ENCODE measurements at regions not wholly inside any gene's neighbourhood (a gene's known extent, or its start where the extent isn't known, plus 50 kb on each side); places are given as distances from the start of the nearest gene placed in this dataset.

- Histone ChIP-seq H3K4me3 (ENCODE audit: low read length) (no peak overlapping the region), H3K27me3 (ENCODE audit: control insufficient read depth in 1 of 2, insufficient read depth in 2 of 2, low read length in 2 of 2) (no peaks in the 10 kb centered on the region), H3K4me1 (ENCODE audit: insufficient read depth, low read length) (no peaks in the 10 kb centered on the region), H3K36me3 (ENCODE audit: insufficient read depth, low read length) (no peaks in the 10 kb centered on the region), H3K9me3 (ENCODE audit: control insufficient read depth in 1 of 2, insufficient read depth in 1 of 2, low read length in 2 of 2) (no peaks in the 10 kb centered on the region), H3K27ac (ENCODE audit: low read depth in 1 of 2, low read length in 2 of 2) (no peak overlapping the region)
- Mint-ChIP-seq H3K36me3 (ENCODE audit: low read depth) (no peaks in the 10 kb centered on the region), H3K27ac (no peak overlapping the region), H3K4me3 (no peak overlapping the region), H3K4me1 (ENCODE audit: low read depth) (no peaks in the 10 kb centered on the region), H3K27me3 (peaks cover 24% of the 10 kb centered on the region), H3K9me3 (peaks cover 5% of the 10 kb centered on the region)
- POLR2A ChIA-PET, result no interaction called here
- peak in 13 of 14 experiments; percentile 2 to 65 (median 10) for DNase-seq
- TF ChIP-seq CTCF (IDR thresholded peaks at IDR 0.05), result peak; percentile 87
- peak; percentile 46 for ATAC-seq (ENCODE audit: poor library complexity)
- intact Hi-C loops (cut with DNase I, micrococcal nuclease), result loop anchor here (1.0 to 10.0 kb wide), 3 partner anchors 299 to 1058 kb away; no protein-coding TSS in a partner anchor
- CTCF ChIA-PET, result interaction anchor here (0.9 kb wide), 1 partner anchor 1053 kb away, joined by 3 read pairs; no protein-coding TSS in a partner anchor
These were observed 201.0 kb upstream of the TPK1 start for GRCh38 chr7:145036604-145037405.

- ATAC-seq (ENCODE audit: poor library complexity), result no peak
- POLR2A ChIA-PET, result no interaction called here
- Histone ChIP-seq H3K36me3 (ENCODE audit: insufficient read depth, low read length) (no peaks in the 10 kb centered on the region), H3K27ac (ENCODE audit: low read depth in 1 of 2, low read length in 2 of 2) (no peak overlapping the region), H3K4me3 (ENCODE audit: low read length) (no peak overlapping the region), H3K27me3 (ENCODE audit: control insufficient read depth in 1 of 2, insufficient read depth in 2 of 2, low read length in 2 of 2) (no peaks in the 10 kb centered on the region), H3K4me1 (ENCODE audit: insufficient read depth, low read length) (no peaks in the 10 kb centered on the region), H3K9me3 (ENCODE audit: control insufficient read depth in 1 of 2, insufficient read depth in 1 of 2, low read length in 2 of 2) (no peaks in the 10 kb centered on the region)
- CTCF ChIA-PET, result no interaction called here
- peaks cover 7% of the 10 kb centered on the region for H3K27me3 Mint-ChIP-seq
- intact Hi-C loops (cut with DNase I, micrococcal nuclease), result loop anchor here in 1 of 2 experiments (5.0 to 10.0 kb wide), 2 partner anchors 294 to 1064 kb away; no protein-coding TSS in a partner anchor
- TF ChIP-seq CTCF (IDR thresholded peaks at IDR 0.05), result no peak
- no peak overlapping the region for H3K27ac Mint-ChIP-seq
- H3K4me3 Mint-ChIP-seq, result no peak overlapping the region
- no peaks in the 10 kb centered on the region for H3K36me3 Mint-ChIP-seq (ENCODE audit: low read depth)
- no peak for DNase-seq
- peaks cover 5% of the 10 kb centered on the region for H3K9me3 Mint-ChIP-seq
- H3K4me1 Mint-ChIP-seq (ENCODE audit: low read depth), result no peaks in the 10 kb centered on the region
These were observed 195.3 kb upstream of the TPK1 start for GRCh38 chr7:145031162-145031561.

GRCh38 chr7:145030754-145031153 is 194.9 kb upstream of the TPK1 start:
- TF ChIP-seq CTCF (IDR thresholded peaks at IDR 0.05), result no peak
- H3K36me3 Mint-ChIP-seq (ENCODE audit: low read depth), result no peaks in the 10 kb centered on the region
- H3K27ac ChIP-seq (ENCODE audit: low read depth in 1 of 2, low read length in 2 of 2), result no peak overlapping the region
- peaks cover 3% of the 10 kb centered on the region for H3K27me3 Mint-ChIP-seq
- H3K4me1 ChIP-seq (ENCODE audit: insufficient read depth, low read length), result no peaks in the 10 kb centered on the region
- no peak overlapping the region for H3K27ac Mint-ChIP-seq
- H3K9me3 Mint-ChIP-seq, result peaks cover 5% of the 10 kb centered on the region
- H3K4me1 Mint-ChIP-seq (ENCODE audit: low read depth), result no peaks in the 10 kb centered on the region
- no peaks in the 10 kb centered on the region for H3K27me3 ChIP-seq (ENCODE audit: control insufficient read depth in 1 of 2, insufficient read depth in 2 of 2, low read length in 2 of 2)
- H3K9me3 ChIP-seq (ENCODE audit: control insufficient read depth in 1 of 2, insufficient read depth in 1 of 2, low read length in 2 of 2), result no peaks in the 10 kb centered on the region
- intact Hi-C loops (cut with DNase I, micrococcal nuclease), result loop anchor here in 1 of 2 experiments (5.0 to 10.0 kb wide), 2 partner anchors 293 to 1064 kb away; no protein-coding TSS in a partner anchor
- H3K4me3 ChIP-seq (ENCODE audit: low read length), result no peak overlapping the region
- ChIA-PET POLR2A (no interaction called here), CTCF (no interaction called here)
- no peak for ATAC-seq (ENCODE audit: poor library complexity)
- no peak for DNase-seq
- no peaks in the 10 kb centered on the region for H3K36me3 ChIP-seq (ENCODE audit: insufficient read depth, low read length)
- no peak overlapping the region for H3K4me3 Mint-ChIP-seq
